Common myeloid progenitor, CD34-positive (primary cell): ENCODE measurements at regions not wholly inside any gene's neighbourhood (a gene's known extent, or its start where the extent isn't known, plus 50 kb on each side); places are given as distances from the start of the nearest gene placed in this dataset.
"Not testable (repeated sequence)": the region's sequence is repeated elsewhere in the genome, so short reads cannot be mapped to it uniquely, and the experiment has no call there.

ENCODE experiments used
- CTCF ChIA-PET: fragments of 350-600 bp; sonication (Branson Sonifier 250); formaldehyde crosslinking; loops from one replicate; lab custom pipeline; 2021; ENCODE audit warnings: antibody characterized with exemption; lab: Charles Lee
- POLR2A ChIA-PET: fragments of 350-600 bp; sonication (Branson Sonifier 250); formaldehyde crosslinking; loops from one replicate; lab custom pipeline; 2021; ENCODE audit warnings: antibody characterized with exemption; lab: Charles Lee
- DNase-seq, 3 donors: peaks; one replicate each; pipeline versions ENCODE4 v3.0.0 to v3.0.0-alpha.2; 2013
- H3K27ac ChIP-seq, 2 experiments: 1 replicate in 1 of 2; 2 replicates in 1 of 2; pipeline ENCODE4 v1.7.0; 2013; ENCODE audit warnings: inconsistent platforms in 2 of 2, low read length in 2 of 2, mild to moderate bottlenecking in 2 of 2, low read depth in 1 of 2, moderate library complexity in 1 of 2; ENCODE audit not compliant: severe bottlenecking in 2 of 2, insufficient read depth in 1 of 2, poor library complexity in 1 of 2
- H3K27me3 ChIP-seq, 5 experiments: replicated peaks in 2 of 5; 1 replicate in 3 of 5; 2 replicates in 2 of 5; pipeline versions ENCODE4 v1.6.1 to v1.7.0; 2013; ENCODE audit warnings: low read length in 4 of 5, mild to moderate bottlenecking in 2 of 5, moderate library complexity in 2 of 5, inconsistent platforms in 1 of 5; ENCODE audit not compliant: insufficient read depth in 5 of 5, control insufficient read depth in 4 of 5
- H3K36me3 ChIP-seq, 4 experiments: 1 replicate in 2 of 4; 2 replicates in 2 of 4; pipeline versions ENCODE4 v1.6.1 to v1.7.0; 2013; ENCODE audit warnings: low read length in 3 of 4, control low read depth in 1 of 4, mild to moderate bottlenecking in 1 of 4; ENCODE audit not compliant: control insufficient read depth in 4 of 4, insufficient read depth in 4 of 4
- H3K4me1 ChIP-seq, 4 experiments: 1 replicate in 3 of 4; 2 replicates in 1 of 4; pipeline versions ENCODE4 v1.6.1 to v1.7.1; 2013; ENCODE audit warnings: low read length in 3 of 4, mild to moderate bottlenecking in 3 of 4, control low read depth in 1 of 4, inconsistent platforms in 1 of 4, moderate library complexity in 1 of 4; ENCODE audit not compliant: control insufficient read depth in 4 of 4, insufficient read depth in 4 of 4; ENCODE audit errors: control extremely low read depth in 1 of 4
- H3K4me3 ChIP-seq, 7 experiments: 1 replicate in 4 of 7; 2 replicates in 3 of 7; pipeline versions ENCODE4 v1.5.1 to v1.7.0; 2013; ENCODE audit warnings: mild to moderate bottlenecking in 7 of 7, low read length in 6 of 7, moderate library complexity in 6 of 7, inconsistent platforms in 2 of 7, low read depth in 2 of 7, control low read depth in 1 of 7; ENCODE audit not compliant: insufficient read depth in 4 of 7, control insufficient read depth in 1 of 7; ENCODE audit errors: extremely low read depth in 1 of 7
- H3K9me3 ChIP-seq, 5 experiments: 1 replicate in 4 of 5; 2 replicates in 1 of 5; pipeline versions ENCODE4 v1.6.1 to v1.7.1; 2013; ENCODE audit warnings: low read length in 4 of 5, mild to moderate bottlenecking in 2 of 5, inconsistent platforms in 1 of 5, low read depth in 1 of 5, moderate library complexity in 1 of 5; ENCODE audit not compliant: control insufficient read depth in 4 of 5, insufficient read depth in 2 of 5; ENCODE audit errors: control extremely low read depth in 1 of 5
- WGBS: methylation state at CpG from one replicate; pipeline ENCODE4 v1.1.5; 2013; ENCODE audit not compliant: insufficient coverage; 5-methylcytosine and 5-hydroxymethylcytosine counted together

- Histone ChIP-seq H3K27ac (no peak overlapping the region), H3K4me1 (no peaks in the 10 kb centered on the region), H3K9me3 (no peaks in the 10 kb centered on the region), H3K27me3 (no peaks in the 10 kb centered on the region), H3K36me3 (no peaks in the 10 kb centered on the region), H3K4me3 (no peak overlapping the region)
- WGBS = no CpG with 5 or more reads among the region's 1 CpG
- ChIA-PET CTCF (no interaction called here), POLR2A (no interaction called here)
- no peak for DNase-seq
Measured at GRCh38 chr14:48615618-48616017, 940.2 kb upstream of the MDGA2 start.

DNA sequence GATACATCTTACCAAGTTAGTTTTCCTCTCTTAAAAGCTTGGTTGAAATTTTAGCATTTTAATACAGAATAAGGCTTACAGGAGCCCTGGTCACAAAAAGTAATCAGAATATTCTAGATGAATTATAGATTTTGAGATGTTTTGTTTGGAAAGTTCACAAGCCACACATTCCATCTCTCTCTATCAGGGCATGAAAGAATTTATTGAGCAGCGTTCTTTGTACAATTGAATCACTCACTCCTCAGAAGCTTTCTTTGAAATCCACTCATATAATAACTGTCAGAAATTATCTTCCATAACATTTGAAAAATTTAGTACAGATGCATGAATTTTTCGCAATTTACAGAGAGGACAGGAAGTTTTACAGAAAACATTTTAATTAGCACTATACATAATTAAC is 938.6 kb upstream of the MDGA2 start:
- no peak for DNase-seq
- no peak overlapping the region for H3K27ac ChIP-seq
- H3K4me3 ChIP-seq = no peak overlapping the region
- no peaks in the 10 kb centered on the region for H3K36me3 ChIP-seq
- no peaks in the 10 kb centered on the region for H3K4me1 ChIP-seq
- ChIA-PET CTCF (interaction anchor here (1.0 kb wide), 1 partner anchor 15 kb away, joined by 3 read pairs; no protein-coding TSS in a partner anchor), POLR2A (no interaction called here)
- no CpG with 5 or more reads among the region's 2 CpGs for WGBS
- no peaks in the 10 kb centered on the region for H3K27me3 ChIP-seq
- H3K9me3 ChIP-seq = no peaks in the 10 kb centered on the region

- H3K4me3 ChIP-seq, POLR2A ChIA-PET, H3K4me1 ChIP-seq, H3K27me3 ChIP-seq, H3K9me3 ChIP-seq, CTCF ChIA-PET, DNase-seq, H3K36me3 ChIP-seq, H3K27ac ChIP-seq: not testable (repeated sequence)
- 85% methylated on average over 8 of the region's 8 CpGs for WGBS
Measured at GRCh38 chr14:48606960-48607359, 931.6 kb upstream of the MDGA2 start.

DNA sequence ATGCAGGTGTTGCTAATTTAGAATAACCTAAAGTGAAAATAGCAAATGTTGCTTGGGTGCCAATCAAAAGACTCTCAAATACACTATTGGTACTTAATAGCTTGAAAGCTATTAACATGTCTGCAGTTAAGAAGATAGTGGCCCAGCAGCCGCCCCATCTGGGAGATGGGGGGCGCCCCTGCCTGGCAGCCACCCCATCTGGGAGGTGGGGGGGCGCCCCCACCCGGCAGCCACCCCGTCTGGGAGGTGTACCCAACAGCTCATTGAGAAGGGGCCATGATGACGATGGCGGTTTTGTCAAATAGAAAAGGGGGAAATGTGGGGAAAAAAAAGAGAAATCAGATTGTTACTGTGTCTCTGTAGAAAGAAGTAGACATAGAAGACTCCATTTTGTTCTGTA is 923.1 kb upstream of the MDGA2 start:
- WGBS = 96% methylated on average over 5 of the region's 7 CpGs
- no peak for DNase-seq
- Histone ChIP-seq H3K9me3 (no peaks in the 10 kb centered on the region), H3K4me3 (no peak overlapping the region), H3K4me1 (no peaks in the 10 kb centered on the region), H3K36me3 (no peaks in the 10 kb centered on the region), H3K27ac (no peak overlapping the region), H3K27me3 (no peaks in the 10 kb centered on the region)
- ChIA-PET CTCF (no interaction called here), POLR2A (no interaction called here)

GRCh38 chr14:48586099-48586498 is 910.7 kb upstream of the MDGA2 start:
- no peaks in the 10 kb centered on the region for H3K36me3 ChIP-seq
- H3K27ac ChIP-seq = no peak overlapping the region
- CTCF ChIA-PET = no interaction called here
- no peak for DNase-seq
- 100% methylated on average over 1 of the region's 1 CpG for WGBS
- no peaks in the 10 kb centered on the region for H3K4me1 ChIP-seq
- POLR2A ChIA-PET = no interaction called here
- no peaks in the 10 kb centered on the region for H3K27me3 ChIP-seq
- H3K4me3 ChIP-seq = no peak overlapping the region
- no peaks in the 10 kb centered on the region for H3K9me3 ChIP-seq

- H3K27me3 ChIP-seq = no peaks in the 10 kb centered on the region
- H3K36me3 ChIP-seq = no peaks in the 10 kb centered on the region
- no peak overlapping the region for H3K27ac ChIP-seq
- POLR2A ChIA-PET = no interaction called here
- no peaks in the 10 kb centered on the region for H3K4me1 ChIP-seq
- CTCF ChIA-PET = no interaction called here
- no peak for DNase-seq
- H3K9me3 ChIP-seq = no peaks in the 10 kb centered on the region
- 0% methylated on average over 1 of the region's 2 CpGs for WGBS
- H3K4me3 ChIP-seq = no peak overlapping the region
Measured at GRCh38 chr14:48584031-48584430, 908.6 kb upstream of the MDGA2 start.

DNA sequence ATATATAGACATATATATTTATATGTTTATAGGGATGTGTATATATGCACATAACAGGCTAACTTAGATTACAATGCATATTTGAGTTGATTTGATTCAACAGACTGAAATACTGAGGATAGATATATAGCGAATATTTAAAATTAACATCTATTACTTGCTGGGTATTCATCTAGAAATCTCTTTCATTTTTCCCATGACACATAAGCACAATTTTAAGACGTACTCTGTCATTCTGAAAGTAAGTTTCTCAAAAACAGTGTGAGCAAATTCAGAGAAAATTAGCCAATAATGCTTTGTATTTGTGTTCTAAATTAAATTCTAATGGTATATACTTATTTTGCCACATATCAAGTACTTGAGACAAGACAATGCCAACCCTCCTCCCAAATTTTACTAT is 907.5 kb upstream of the MDGA2 start:
- H3K27ac ChIP-seq = no peak overlapping the region
- H3K27me3 ChIP-seq = no peaks in the 10 kb centered on the region
- no peaks in the 10 kb centered on the region for H3K9me3 ChIP-seq
- POLR2A ChIA-PET = no interaction called here
- CTCF ChIA-PET = no interaction called here
- H3K4me1 ChIP-seq = no peaks in the 10 kb centered on the region
- H3K36me3 ChIP-seq = no peaks in the 10 kb centered on the region
- no peak for DNase-seq
- no peak overlapping the region for H3K4me3 ChIP-seq
- WGBS = no CpG with 5 or more reads among the region's 2 CpGs
